ENCODE measurements at regions not wholly inside any gene's neighbourhood (a gene's known extent, or its start where the extent isn't known, plus 50 kb on each side); places are given as distances from the start of the nearest gene placed in this dataset.

GRCh38 chr7:28231176-28231575 is 50.6 kb upstream of the JAZF1 start:
- Histone ChIP-seq H3K4me3 (ENCODE audit: insufficient read depth, low read length) (no peak overlapping the region), H3K4me2 (ENCODE audit: insufficient read depth, low read length) (no peak overlapping the region), H3K4me1 (ENCODE audit: insufficient read depth, low read length) (no peaks in the 10 kb centered on the region), H3K36me3 (ENCODE audit: insufficient read depth, low read length) (no peaks in the 10 kb centered on the region), H2AFZ (ENCODE audit: low read length) (no peak overlapping the region), H3K27me3 (ENCODE audit: insufficient read depth, low read length) (peaks cover 2% of the 10 kb centered on the region), H3K9me3 (ENCODE audit: low read depth, low read length) (no peaks in the 10 kb centered on the region), H3K79me2 (ENCODE audit: insufficient read depth, low read length) (no peaks in the 10 kb centered on the region), H3K27ac (ENCODE audit: low read depth, low read length) (no peak overlapping the region), H4K20me1 (ENCODE audit: insufficient read depth, low read length) (no peaks in the 10 kb centered on the region)
- TF ChIP-seq, protein P1, sequence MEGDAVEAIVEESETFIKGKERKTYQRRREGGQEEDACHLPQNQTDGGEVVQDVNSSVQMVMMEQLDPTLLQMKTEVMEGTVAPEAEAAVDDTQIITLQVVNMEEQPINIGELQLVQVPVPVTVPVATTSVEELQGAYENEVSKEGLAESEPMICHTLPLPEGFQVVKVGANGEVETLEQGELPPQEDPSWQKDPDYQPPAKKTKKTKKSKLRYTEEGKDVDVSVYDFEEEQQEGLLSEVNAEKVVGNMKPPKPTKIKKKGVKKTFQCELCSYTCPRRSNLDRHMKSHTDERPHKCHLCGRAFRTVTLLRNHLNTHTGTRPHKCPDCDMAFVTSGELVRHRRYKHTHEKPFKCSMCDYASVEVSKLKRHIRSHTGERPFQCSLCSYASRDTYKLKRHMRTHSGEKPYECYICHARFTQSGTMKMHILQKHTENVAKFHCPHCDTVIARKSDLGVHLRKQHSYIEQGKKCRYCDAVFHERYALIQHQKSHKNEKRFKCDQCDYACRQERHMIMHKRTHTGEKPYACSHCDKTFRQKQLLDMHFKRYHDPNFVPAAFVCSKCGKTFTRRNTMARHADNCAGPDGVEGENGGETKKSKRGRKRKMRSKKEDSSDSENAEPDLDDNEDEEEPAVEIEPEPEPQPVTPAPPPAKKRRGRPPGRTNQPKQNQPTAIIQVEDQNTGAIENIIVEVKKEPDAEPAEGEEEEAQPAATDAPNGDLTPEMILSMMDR (IDR thresholded peaks at IDR 0.05; ENCODE audit: extremely low read depth, low read depth, low read length) = no peak
- DNase-seq (ENCODE audit: insufficient read length, low spot score, missing footprints) = no peak

DNA sequence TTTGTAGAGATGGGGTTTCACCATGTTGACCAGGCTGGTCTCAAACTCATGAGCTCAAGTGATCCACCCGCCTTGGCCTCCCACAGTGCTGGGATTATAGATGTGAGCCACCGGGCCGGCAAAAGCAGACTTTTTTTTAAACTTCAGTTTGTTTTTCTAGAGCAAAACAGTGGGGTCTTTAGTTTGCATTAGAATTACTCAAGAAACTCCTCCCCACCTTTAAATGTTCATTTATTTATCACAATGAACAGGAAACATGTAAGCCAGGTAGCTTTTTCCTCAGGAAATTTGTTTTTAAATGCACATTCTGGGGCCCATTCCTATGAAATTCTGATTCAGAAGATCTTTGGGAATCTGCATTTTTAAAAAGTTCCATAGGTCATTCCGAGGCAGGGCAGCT is 56.0 kb upstream of the JAZF1 start:
- DNase-seq (ENCODE audit: insufficient read length, low spot score, missing footprints) = peak; percentile 19
- Histone ChIP-seq H3K27me3 (ENCODE audit: insufficient read depth, low read length) (no peaks in the 10 kb centered on the region), H3K27ac (ENCODE audit: low read depth, low read length) (no peak overlapping the region), H4K20me1 (ENCODE audit: insufficient read depth, low read length) (no peaks in the 10 kb centered on the region), H3K79me2 (ENCODE audit: insufficient read depth, low read length) (no peaks in the 10 kb centered on the region), H3K4me3 (ENCODE audit: insufficient read depth, low read length) (no peak overlapping the region), H3K4me2 (ENCODE audit: insufficient read depth, low read length) (no peak overlapping the region), H3K9me3 (ENCODE audit: low read depth, low read length) (no peaks in the 10 kb centered on the region), H3K4me1 (ENCODE audit: insufficient read depth, low read length) (no peaks in the 10 kb centered on the region), H2AFZ (ENCODE audit: low read length) (no peak overlapping the region), H3K36me3 (ENCODE audit: insufficient read depth, low read length) (no peaks in the 10 kb centered on the region)
- TF ChIP-seq, protein P1 (IDR thresholded peaks at IDR 0.05; ENCODE audit: extremely low read depth, low read depth, low read length) = no peak

DNA sequence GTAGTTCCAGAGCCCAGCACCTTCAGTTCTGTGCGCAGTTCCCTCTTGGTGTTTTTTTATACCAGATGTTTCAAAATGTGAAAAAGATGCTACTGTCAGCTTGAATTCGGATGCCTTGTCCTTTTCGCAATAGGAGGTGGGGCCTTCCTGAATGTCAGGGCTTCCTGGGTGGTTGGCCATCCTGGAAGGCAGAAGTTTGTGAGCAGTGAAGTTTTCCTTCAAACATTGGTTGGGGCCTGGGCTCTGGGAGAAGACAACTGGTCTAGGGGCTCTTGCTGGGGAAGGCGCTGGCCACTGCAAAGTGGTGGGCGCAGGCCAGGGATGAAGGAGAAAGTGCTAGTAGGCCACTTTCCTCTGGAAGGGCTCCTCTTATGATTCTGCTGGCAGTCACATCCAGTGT is 56.8 kb upstream of the JAZF1 start:
- no peak overlapping the region for H3K4me3 ChIP-seq (ENCODE audit: insufficient read depth, low read length)
- H3K36me3 ChIP-seq (ENCODE audit: insufficient read depth, low read length) = no peaks in the 10 kb centered on the region
- H3K4me2 ChIP-seq (ENCODE audit: insufficient read depth, low read length) = no peak overlapping the region
- no peaks in the 10 kb centered on the region for H3K27me3 ChIP-seq (ENCODE audit: insufficient read depth, low read length)
- H4K20me1 ChIP-seq (ENCODE audit: insufficient read depth, low read length) = no peaks in the 10 kb centered on the region
- H3K9me3 ChIP-seq (ENCODE audit: low read depth, low read length) = no peaks in the 10 kb centered on the region
- H3K27ac ChIP-seq (ENCODE audit: low read depth, low read length) = no peak overlapping the region
- H3K79me2 ChIP-seq (ENCODE audit: insufficient read depth, low read length) = no peaks in the 10 kb centered on the region
- TF ChIP-seq, protein P1 (IDR thresholded peaks at IDR 0.05; ENCODE audit: extremely low read depth, low read depth, low read length) = no peak
- peak; percentile 31 for DNase-seq (ENCODE audit: insufficient read length, low spot score, missing footprints)
- H3K4me1 ChIP-seq (ENCODE audit: insufficient read depth, low read length) = no peaks in the 10 kb centered on the region
- no peak overlapping the region for H2AFZ ChIP-seq (ENCODE audit: low read length)

DNA sequence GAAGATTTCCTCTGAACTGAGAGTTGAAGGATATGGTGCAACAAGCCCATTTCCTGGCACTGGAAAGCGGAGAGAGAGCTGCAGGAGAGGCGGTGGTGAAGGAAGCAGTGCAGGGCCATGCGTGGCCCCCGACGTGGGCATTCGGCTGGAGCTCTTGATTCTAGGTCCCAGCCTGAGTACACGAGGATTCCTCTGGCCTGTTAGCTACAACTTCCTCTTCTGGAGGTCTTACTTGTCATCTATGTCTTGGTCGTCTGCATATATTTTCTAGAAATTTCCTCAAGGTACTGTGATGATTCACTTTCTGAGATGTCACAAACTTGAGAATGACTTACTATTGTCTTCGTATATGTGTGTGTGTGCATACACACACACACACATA is 59.2 kb upstream of the JAZF1 start:
- no peaks in the 10 kb centered on the region for H4K20me1 ChIP-seq (ENCODE audit: insufficient read depth, low read length)
- TF ChIP-seq, protein P1 (IDR thresholded peaks at IDR 0.05; ENCODE audit: extremely low read depth, low read depth, low read length) = no peak
- no peaks in the 10 kb centered on the region for H3K27me3 ChIP-seq (ENCODE audit: insufficient read depth, low read length)
- H3K9me3 ChIP-seq (ENCODE audit: low read depth, low read length) = no peaks in the 10 kb centered on the region
- H3K36me3 ChIP-seq (ENCODE audit: insufficient read depth, low read length) = no peaks in the 10 kb centered on the region
- no peak for DNase-seq (ENCODE audit: insufficient read length, low spot score, missing footprints)
- no peak overlapping the region for H3K4me3 ChIP-seq (ENCODE audit: insufficient read depth, low read length)
- no peaks in the 10 kb centered on the region for H3K79me2 ChIP-seq (ENCODE audit: insufficient read depth, low read length)
- no peak overlapping the region for H2AFZ ChIP-seq (ENCODE audit: low read length)
- H3K4me2 ChIP-seq (ENCODE audit: insufficient read depth, low read length) = no peak overlapping the region
- H3K27ac ChIP-seq (ENCODE audit: low read depth, low read length) = no peak overlapping the region
- no peaks in the 10 kb centered on the region for H3K4me1 ChIP-seq (ENCODE audit: insufficient read depth, low read length)
